Suprapubic skin (tissue), 4 donors: ENCODE measurements at regions not wholly inside any gene's neighbourhood (a gene's known extent, or its start where the extent isn't known, plus 50 kb on each side); places are given as distances from the start of the nearest gene placed in this dataset.

Source experiments
- CTCF ChIP-seq, 2 donors: fragments of 200-600 bp in 1 of 2; fragments of 450-650 bp in 1 of 2; sonication (generic) in 1 of 2; IDR thresholded peaks; one replicate each; pipeline ENCODE4 v1.5.1; 2016 to 2019; ENCODE audit warnings: antibody characterized with exemption in 2 of 2, mild to moderate bottlenecking in 1 of 2, moderate library complexity in 1 of 2
- EP300 ChIP-seq: sonication (generic); formaldehyde crosslinking; IDR thresholded peaks from one replicate; pipeline ENCODE4 v1.6.1; 2017; ENCODE audit warnings: antibody characterized with exemption
- POLR2AphosphoS5 ChIP-seq, 3 donors: sonication (generic); formaldehyde crosslinking; IDR thresholded peaks; one replicate each; pipeline ENCODE4 v1.6.1; 2017; ENCODE audit warnings: antibody characterized with exemption in 3 of 3

GRCh38 chr1:238408737-238409136, 518.0 kb upstream of the ZP4 start:
- no peak for TF ChIP-seq CTCF (IDR thresholded peaks at IDR 0.05)
- no peak for TF ChIP-seq POLR2AphosphoS5 (IDR thresholded peaks at IDR 0.05)
- no peak for TF ChIP-seq EP300
